ENCODE measurements at regions not wholly inside any gene's neighbourhood (a gene's known extent, or its start where the extent isn't known, plus 50 kb on each side); places are given as distances from the start of the nearest gene placed in this dataset.

- no peak for TF ChIP-seq REST (IDR thresholded peaks at IDR 0.05; ENCODE audit: unreplicated experiment)
- TF ChIP-seq CTCF (conservative IDR thresholded peaks at IDR 0.05; ENCODE audit: low read depth in 2 of 2): no peak
- no peak for TF ChIP-seq EZH2 (IDR thresholded peaks at IDR 0.05; ENCODE audit: low read depth, unreplicated experiment)
- TF ChIP-seq POLR2AphosphoS5 (IDR thresholded peaks at IDR 0.05; ENCODE audit: low read depth): no peak
- TF ChIP-seq CREB1 (CRISPR knock-in tag; IDR thresholded peaks at IDR 0.05; ENCODE audit: low read depth): no peak
- TF ChIP-seq ETS1 (IDR thresholded peaks at IDR 0.05): no peak
- TF ChIP-seq JUNB (IDR thresholded peaks at IDR 0.05; ENCODE audit: unreplicated experiment): no peak
- TF ChIP-seq STAT1 (IDR thresholded peaks at IDR 0.05; ENCODE audit: unreplicated experiment): no peak
- TF ChIP-seq NANOG (IDR thresholded peaks at IDR 0.05; ENCODE audit: borderline replicate concordance): no peak
- TF ChIP-seq EZH2phosphoT487 (IDR thresholded peaks at IDR 0.05; ENCODE audit: unreplicated experiment): no peak
Measured at GRCh38 chr21:15383588-15383987, 318.8 kb upstream of the NRIP1 start.

All from GM23338 (cell line).